Retinal pigment epithelial cell (primary cell): ENCODE measurements at regions not wholly inside any gene's neighbourhood (a gene's known extent, or its start where the extent isn't known, plus 50 kb on each side); places are given as distances from the start of the nearest gene placed in this dataset.

ENCODE experiments used
- DNase-seq: peaks from one replicate; pipeline ENCODE4 v3.0.0-alpha.2; 2010; ENCODE audit warnings: low read depth
- H3K4me3 ChIP-seq: 2 replicates; pipeline ENCODE4 v1.5.1; 2011; ENCODE audit warnings: mild to moderate bottlenecking, low read length, control low read depth, moderate library complexity
- CTCF ChIP-seq: conservative IDR thresholded peaks from 2 replicates; pipeline ENCODE4 v1.5.1; 2011; ENCODE audit warnings: low read depth, low read length, control low read depth, inconsistent platforms

DNA sequence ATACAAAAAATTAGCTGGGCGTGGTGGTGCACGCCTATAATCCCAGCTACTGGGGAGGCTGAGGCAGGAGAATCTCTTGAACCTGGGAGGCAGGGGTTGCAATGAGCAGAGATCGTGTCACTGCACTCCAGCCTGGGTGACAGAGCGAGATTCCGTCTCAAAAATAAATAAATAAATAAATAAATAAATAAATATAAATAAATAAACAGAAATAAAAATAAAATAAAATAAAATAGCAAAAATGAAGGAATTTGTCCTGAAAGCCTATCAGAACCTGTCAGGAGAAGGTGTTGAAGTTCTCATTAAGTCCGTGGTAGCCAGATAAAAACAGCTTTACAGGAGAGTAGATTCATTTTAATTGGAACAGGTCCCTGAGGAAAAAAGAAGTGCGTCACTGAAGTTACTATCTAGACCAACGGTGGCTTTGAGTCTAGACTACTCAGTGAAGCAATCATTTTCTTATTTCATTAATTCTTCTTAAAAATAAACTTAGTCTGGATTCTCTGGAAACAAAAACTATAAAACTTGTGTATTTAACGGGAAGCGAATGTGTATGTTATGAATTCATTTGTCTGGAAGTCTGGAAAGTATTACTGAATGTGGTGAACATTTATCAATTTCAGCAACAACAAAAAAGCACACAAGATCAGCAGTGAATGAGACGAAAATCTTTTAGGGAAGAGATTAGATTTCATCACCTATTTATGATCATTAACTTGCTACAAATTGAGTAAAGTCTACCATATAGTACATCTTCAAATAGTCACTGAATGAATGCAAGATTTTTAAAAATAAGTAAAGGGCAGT, 248.5 kb upstream of the PDE3A start:
- TF ChIP-seq CTCF = no peak
- no peak for DNase-seq
- H3K4me3 ChIP-seq = no peak overlapping the region

DNA sequence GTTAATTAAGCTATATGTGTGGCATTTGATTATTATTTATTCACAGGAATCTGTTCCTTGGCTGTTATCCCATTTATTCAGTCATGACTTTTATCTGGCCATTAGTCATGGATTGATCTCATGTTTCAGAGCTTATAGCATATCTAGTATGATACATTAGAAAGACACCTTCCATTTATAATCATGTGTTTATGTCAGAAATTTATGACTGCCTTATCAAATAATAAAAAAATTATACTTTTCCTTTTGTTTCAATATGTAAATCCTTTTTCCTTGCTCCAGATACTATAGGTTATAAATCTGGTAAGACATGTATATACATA, 248.0 kb upstream of the PDE3A start:
- peak; percentile 61 for DNase-seq
- H3K4me3 ChIP-seq = no peak overlapping the region
- no peak for TF ChIP-seq CTCF

- no peak for TF ChIP-seq CTCF
- no peak overlapping the region for H3K4me3 ChIP-seq
- no peak for DNase-seq
Measured at GRCh38 chr12:20122274-20122673, 246.1 kb upstream of the PDE3A start.

- TF ChIP-seq CTCF = no peak
- H3K4me3 ChIP-seq = no peak overlapping the region
- DNase-seq = no peak
Measured at GRCh38 chr12:20123465-20123864, 244.9 kb upstream of the PDE3A start.

DNA sequence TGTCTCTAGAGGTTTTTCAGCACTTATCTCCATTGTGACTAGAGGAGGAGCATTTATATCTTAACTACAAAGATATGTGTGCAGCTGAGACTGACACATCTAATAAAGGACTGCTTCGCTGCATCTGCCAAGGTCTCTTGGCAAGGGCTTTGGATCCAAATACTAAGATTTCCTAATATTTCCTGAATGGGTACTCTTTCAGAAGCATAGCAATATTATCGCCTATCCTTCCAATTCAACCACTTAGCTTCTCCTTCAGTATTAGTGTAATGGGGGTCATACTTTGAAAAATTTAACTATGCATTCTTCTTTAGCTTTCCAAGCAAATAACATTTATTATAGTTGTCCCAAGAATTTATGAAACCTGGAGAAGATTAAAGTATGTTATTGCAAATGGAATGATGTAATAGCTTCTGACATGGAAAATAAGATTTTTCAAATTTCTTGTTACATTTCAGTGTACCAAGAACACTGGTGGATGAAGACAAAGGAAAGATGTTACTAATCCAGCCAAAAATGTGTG, 243.0 kb upstream of the PDE3A start:
- DNase-seq = peak; percentile 43
- no peak overlapping the region for H3K4me3 ChIP-seq
- TF ChIP-seq CTCF = no peak

- no peak for TF ChIP-seq CTCF
- no peak for DNase-seq
- H3K4me3 ChIP-seq = no peak overlapping the region
Measured at GRCh38 chr12:20126601-20127000, 241.7 kb upstream of the PDE3A start.

- TF ChIP-seq CTCF = no peak
- DNase-seq = no peak
- no peak overlapping the region for H3K4me3 ChIP-seq
Measured at GRCh38 chr12:20127413-20127812, 240.9 kb upstream of the PDE3A start.
